ENCODE measurements at regions not wholly inside any gene's neighbourhood (a gene's known extent, or its start where the extent isn't known, plus 50 kb on each side); places are given as distances from the start of the nearest gene placed in this dataset.

GRCh38 chr2:163281717-163282116, 443.1 kb upstream of the KCNH7 start:
- TF ChIP-seq CTCF (IDR thresholded peaks at IDR 0.05 in 4 of 5, conservative IDR thresholded peaks at IDR 0.05 in 1 of 5) (no peak), POLR2A (IDR thresholded peaks at IDR 0.05) (no peak)
